Hepatocyte (in vitro differentiated cells): ENCODE measurements at regions not wholly inside any gene's neighbourhood (a gene's known extent, or its start where the extent isn't known, plus 50 kb on each side); places are given as distances from the start of the nearest gene placed in this dataset.
A peak's percentile ranks its signal among the peaks of the same experiment; 100 is the strongest.

Experiments used
- DNase-seq: peaks from one replicate; pipeline ENCODE4 v3.0.0-alpha.2; 2016; ENCODE audit warnings: low spot score
- H2AFZ ChIP-seq: fragments of 200-600 bp; sonication (generic); 2 replicates; pipeline ENCODE4 v1.6.0; 2016; ENCODE audit warnings: antibody characterized with exemption, mild to moderate bottlenecking
- H3K27ac ChIP-seq: fragments of 200-600 bp; sonication (generic); 2 replicates; pipeline ENCODE4 v1.5.1; 2016; ENCODE audit warnings: mild to moderate bottlenecking
- H3K27me3 ChIP-seq: fragments of 200-600 bp; sonication (generic); 2 replicates; pipeline ENCODE4 v1.6.1; 2016
- H3K36me3 ChIP-seq: fragments of 200-600 bp; sonication (generic); replicated peaks from 2 replicates; pipeline ENCODE4 v1.5.1; 2016; ENCODE audit warnings: low read depth; ENCODE audit not compliant: insufficient read depth
- H3K4me1 ChIP-seq: fragments of 200-600 bp; sonication (generic); 2 replicates; pipeline ENCODE4 v1.5.1; 2016; ENCODE audit warnings: mild to moderate bottlenecking, moderate library complexity; ENCODE audit not compliant: insufficient read depth
- H3K4me2 ChIP-seq: fragments of 200-600 bp; sonication (generic); 2 replicates; pipeline ENCODE4 v1.6.0; 2016
- H3K4me3 ChIP-seq: fragments of 200-600 bp; sonication (generic); 2 replicates; pipeline ENCODE4 v1.5.1; 2016; ENCODE audit warnings: mild to moderate bottlenecking
- H3K79me2 ChIP-seq: fragments of 200-600 bp; sonication (generic); 2 replicates; pipeline ENCODE4 v1.6.0; 2017; ENCODE audit warnings: mild to moderate bottlenecking
- H3K9me2 ChIP-seq: fragments of 200-600 bp; sonication (generic); replicated peaks from 2 replicates; pipeline ENCODE4 v1.6.0; 2017; ENCODE audit warnings: mild to moderate bottlenecking; ENCODE audit not compliant: insufficient read depth
- H3K9me3 ChIP-seq: fragments of 200-600 bp; sonication (generic); 2 replicates; pipeline ENCODE4 v1.5.1; 2016; ENCODE audit warnings: low read depth, mild to moderate bottlenecking
- H4K20me1 ChIP-seq: fragments of 200-600 bp; sonication (generic); 2 replicates; pipeline ENCODE4 v1.6.0; 2016; ENCODE audit warnings: mild to moderate bottlenecking; ENCODE audit not compliant: insufficient read depth, poor library complexity, severe bottlenecking
- CTCF ChIP-seq: fragments of 200-600 bp; sonication (generic); IDR thresholded peaks from 2 replicates; pipeline ENCODE4 v1.5.1; 2016; ENCODE audit warnings: antibody characterized with exemption, mild to moderate bottlenecking; ENCODE audit not compliant: poor library complexity
- EZH2 ChIP-seq: fragments of 200-600 bp; sonication (generic); IDR thresholded peaks from 2 replicates; pipeline ENCODE4 v1.6.1; 2016; ENCODE audit warnings: antibody characterized with exemption, mild to moderate bottlenecking, borderline replicate concordance
- EZH2phosphoT487 ChIP-seq: fragments of 200-600 bp; sonication (generic); IDR thresholded peaks from one replicate; pipeline ENCODE4 v1.6.1; 2018; ENCODE audit warnings: antibody characterized with exemption, mild to moderate bottlenecking, low read depth, moderate library complexity; ENCODE audit not compliant: unreplicated experiment, severe bottlenecking
- WGBS: methylation state at CpG from one replicate; pipeline ENCODE4 v1.1.6; 2016; ENCODE audit warnings: low lambda C conversion rate; ENCODE audit errors: missing lambda C conversion rate; 5-methylcytosine and 5-hydroxymethylcytosine counted together

- H3K9me3 ChIP-seq = no peaks in the 10 kb centered on the region
- no peaks in the 10 kb centered on the region for H3K27me3 ChIP-seq
- H3K4me3 ChIP-seq = peak overlapping the region; percentile 66
- peak overlapping the region; percentile 9 for H2AFZ ChIP-seq
- DNase-seq = peak; percentile 78
- peak overlapping the region; percentile 77 for H3K4me2 ChIP-seq
- peak overlapping the region; percentile 94 for H3K27ac ChIP-seq
- H3K9me2 ChIP-seq = no peaks in the 10 kb centered on the region
- no peaks in the 10 kb centered on the region for H3K36me3 ChIP-seq
- peaks cover 7% of the 10 kb centered on the region for H4K20me1 ChIP-seq
- peaks cover 31% of the 10 kb centered on the region for H3K79me2 ChIP-seq
- TF ChIP-seq EZH2phosphoT487 (no peak), EZH2 (no peak), CTCF (no peak)
- WGBS = under 1% methylated on average over 23 of the region's 23 CpGs
- peaks cover 9% of the 10 kb centered on the region for H3K4me1 ChIP-seq
Measured at GRCh38 chr6:26284537-26285142, 80.4 kb upstream of the BTN3A2 start.

- Histone ChIP-seq H3K4me2 (peak overlapping the region; percentile 81), H3K4me1 (peaks cover 9% of the 10 kb centered on the region), H3K9me2 (no peaks in the 10 kb centered on the region), H3K79me2 (peaks cover 31% of the 10 kb centered on the region), H3K4me3 (peak overlapping the region; percentile 88), H3K36me3 (no peaks in the 10 kb centered on the region), H3K27ac (peak overlapping the region; percentile 94), H4K20me1 (peaks cover 7% of the 10 kb centered on the region), H3K9me3 (no peaks in the 10 kb centered on the region), H2AFZ (peak overlapping the region; percentile 9), H3K27me3 (no peaks in the 10 kb centered on the region)
- DNase-seq = peak; percentile 99
- WGBS = 2% methylated on average over 53 of the region's 53 CpGs
- TF ChIP-seq EZH2 = no peak
- no peak for TF ChIP-seq CTCF
- no peak for TF ChIP-seq EZH2phosphoT487
Measured at GRCh38 chr6:26285143-26286134, 79.6 kb upstream of the BTN3A2 start.

DNA sequence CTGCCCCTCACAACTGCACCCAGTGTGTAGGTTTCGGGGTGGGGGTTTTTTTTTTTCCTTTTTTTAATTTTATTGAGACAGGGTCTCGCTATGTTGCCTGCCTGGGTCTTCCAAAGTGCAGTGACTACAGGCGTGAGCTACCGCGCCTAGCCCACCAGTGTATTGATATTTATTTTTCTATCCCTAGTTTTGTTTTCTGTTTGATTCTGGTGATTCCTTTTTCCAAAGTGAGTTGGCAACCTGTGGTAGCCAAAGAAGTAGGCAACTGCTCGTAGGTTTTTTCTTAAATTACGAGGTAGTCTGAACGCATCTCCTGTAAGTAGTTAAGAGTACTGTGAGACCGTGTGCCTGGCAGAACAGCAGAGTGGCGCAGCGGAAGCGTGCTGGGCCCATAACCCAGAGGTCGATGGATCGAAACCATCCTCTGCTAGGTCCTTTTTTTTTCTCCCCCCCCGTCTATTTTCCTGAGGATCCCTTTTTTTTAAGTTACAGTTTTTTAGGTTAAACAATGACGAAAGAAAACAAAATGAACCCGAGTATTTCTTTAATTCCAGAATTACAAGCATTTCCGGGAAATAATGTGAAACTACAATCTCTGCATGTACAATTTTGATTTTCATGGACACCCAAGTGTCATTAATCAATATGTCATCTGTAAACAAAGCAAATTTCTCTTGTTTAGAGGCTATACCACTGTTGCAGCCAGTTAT is 78.7 kb upstream of the BTN3A2 start:
- Histone ChIP-seq H3K9me3 (no peaks in the 10 kb centered on the region), H2AFZ (peak overlapping the region; percentile 7), H3K27ac (peak overlapping the region; percentile 94), H3K36me3 (no peaks in the 10 kb centered on the region), H3K9me2 (no peaks in the 10 kb centered on the region), H3K4me1 (peaks cover 9% of the 10 kb centered on the region), H3K4me2 (peak overlapping the region; percentile 81), H3K4me3 (peak overlapping the region; percentile 88), H3K27me3 (no peaks in the 10 kb centered on the region), H4K20me1 (peaks cover 7% of the 10 kb centered on the region), H3K79me2 (peaks cover 31% of the 10 kb centered on the region)
- DNase-seq = peak; percentile 86
- WGBS = 3% methylated on average over 18 of the region's 18 CpGs
- TF ChIP-seq EZH2phosphoT487 = no peak
- no peak for TF ChIP-seq EZH2
- no peak for TF ChIP-seq CTCF
